T-helper 1 cell treated with Interleukin-12 subunit alpha and Interleukin-12 subunit beta and Interleukin-4 antibody, amounts not matched to agents 30 μg/mL and 1 μg/mL, for 36 hours (primary cell): ENCODE measurements at regions not wholly inside any gene's neighbourhood (a gene's known extent, or its start where the extent isn't known, plus 50 kb on each side); places are given as distances from the start of the nearest gene placed in this dataset.
"Not testable (repeated sequence)": the region's sequence is repeated elsewhere in the genome, so short reads cannot be mapped to it uniquely, and the experiment has no call there.

Experiments
- H3K27ac Mint-ChIP-seq: one replicate; pipeline ENCODE4 v1.8.0; 2021; ENCODE audit warnings: mild to moderate bottlenecking, mixed read lengths
- H3K27me3 Mint-ChIP-seq: one replicate; pipeline ENCODE4 v1.8.0; 2021; ENCODE audit warnings: low read depth, mixed read lengths
- H3K36me3 Mint-ChIP-seq: one replicate; pipeline ENCODE4 v1.8.0; 2021; ENCODE audit warnings: low read depth, mixed read lengths
- H3K4me1 Mint-ChIP-seq: one replicate; pipeline ENCODE4 v1.8.0; 2021; ENCODE audit warnings: low read depth, mixed read lengths
- H3K4me3 Mint-ChIP-seq: one replicate; pipeline ENCODE4 v1.8.0; 2021; ENCODE audit warnings: mild to moderate bottlenecking, moderate library complexity, mixed read lengths
- H3K9me3 Mint-ChIP-seq: one replicate; pipeline ENCODE4 v1.8.0; 2021; ENCODE audit warnings: mixed read lengths

DNA sequence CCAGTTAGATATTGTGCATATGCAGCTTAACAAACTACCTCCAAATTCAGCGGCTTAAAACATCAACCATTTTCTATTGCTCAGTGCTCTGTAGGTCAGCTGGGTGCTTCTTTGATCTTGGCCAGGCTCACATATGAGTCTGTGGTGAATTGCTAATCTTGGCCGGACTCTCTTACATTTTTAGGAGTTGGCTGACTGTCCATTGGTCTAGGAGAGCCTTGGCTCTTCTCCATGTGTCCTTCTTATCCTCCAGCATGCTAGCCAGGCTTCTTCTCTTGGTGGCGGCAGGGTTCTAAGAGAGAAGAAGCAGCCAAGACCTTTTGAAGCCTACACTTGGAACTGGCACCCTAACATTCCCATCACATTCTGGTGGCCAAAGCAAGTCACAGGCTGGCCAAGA is 174.3 kb upstream of the PWP1 start:
- H3K4me1 Mint-ChIP-seq: peaks cover 11% of the 10 kb centered on the region
- H3K36me3 Mint-ChIP-seq: no peaks in the 10 kb centered on the region
- no peak overlapping the region for H3K27ac Mint-ChIP-seq
- no peak overlapping the region for H3K4me3 Mint-ChIP-seq
- H3K9me3 Mint-ChIP-seq: no peaks in the 10 kb centered on the region
- H3K27me3 Mint-ChIP-seq: no peaks in the 10 kb centered on the region

DNA sequence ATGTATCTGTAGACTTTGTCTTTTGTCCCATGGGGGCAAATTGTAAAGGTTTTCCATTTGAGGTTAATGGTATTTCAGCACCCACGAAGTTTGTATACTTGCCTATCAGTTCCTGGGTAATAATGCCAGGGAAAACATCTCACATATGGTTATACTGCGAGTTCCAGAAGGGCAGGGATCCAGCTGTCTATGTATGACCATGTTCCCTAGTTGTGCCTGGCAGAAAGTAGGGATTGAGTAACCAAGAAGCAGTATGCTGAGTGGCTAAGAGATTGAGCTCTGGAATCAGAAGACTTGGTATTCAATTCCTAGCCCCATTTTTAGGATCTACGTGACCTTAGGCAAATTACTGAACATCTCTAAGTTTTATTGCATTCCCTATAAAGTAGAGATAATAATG is 173.2 kb upstream of the PWP1 start:
- H3K27me3 Mint-ChIP-seq: no peaks in the 10 kb centered on the region
- H3K4me1 Mint-ChIP-seq: peaks cover 11% of the 10 kb centered on the region
- no peaks in the 10 kb centered on the region for H3K36me3 Mint-ChIP-seq

DNA sequence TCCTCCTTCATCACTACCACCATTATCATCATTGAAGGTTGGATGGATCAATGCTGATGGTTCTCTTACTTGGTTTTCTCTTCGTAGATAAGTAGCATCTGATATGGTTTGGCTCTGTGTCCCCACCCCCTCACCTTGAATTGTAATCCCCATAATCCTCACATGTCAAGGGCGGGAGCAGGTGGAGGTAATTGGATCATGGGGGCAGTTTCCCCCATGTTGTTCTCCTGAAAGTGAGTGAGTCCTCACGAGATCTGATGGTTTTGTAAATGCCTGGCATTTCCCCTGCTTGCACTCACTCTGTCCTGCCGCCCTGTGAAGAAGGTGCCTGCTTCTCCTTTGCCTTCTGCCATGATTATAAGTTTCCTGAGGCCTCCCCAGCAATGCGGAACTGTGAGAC is 172.4 kb upstream of the PWP1 start:
- Mint-ChIP-seq H3K27ac (no peak overlapping the region), H3K4me1 (peaks cover 13% of the 10 kb centered on the region), H3K27me3 (no peaks in the 10 kb centered on the region)

More for the DNA sequence above, 173.2 kb upstream of the PWP1 start:
- no peak overlapping the region for H3K27ac Mint-ChIP-seq
- no peak overlapping the region for H3K4me3 Mint-ChIP-seq
- no peaks in the 10 kb centered on the region for H3K9me3 Mint-ChIP-seq

DNA sequence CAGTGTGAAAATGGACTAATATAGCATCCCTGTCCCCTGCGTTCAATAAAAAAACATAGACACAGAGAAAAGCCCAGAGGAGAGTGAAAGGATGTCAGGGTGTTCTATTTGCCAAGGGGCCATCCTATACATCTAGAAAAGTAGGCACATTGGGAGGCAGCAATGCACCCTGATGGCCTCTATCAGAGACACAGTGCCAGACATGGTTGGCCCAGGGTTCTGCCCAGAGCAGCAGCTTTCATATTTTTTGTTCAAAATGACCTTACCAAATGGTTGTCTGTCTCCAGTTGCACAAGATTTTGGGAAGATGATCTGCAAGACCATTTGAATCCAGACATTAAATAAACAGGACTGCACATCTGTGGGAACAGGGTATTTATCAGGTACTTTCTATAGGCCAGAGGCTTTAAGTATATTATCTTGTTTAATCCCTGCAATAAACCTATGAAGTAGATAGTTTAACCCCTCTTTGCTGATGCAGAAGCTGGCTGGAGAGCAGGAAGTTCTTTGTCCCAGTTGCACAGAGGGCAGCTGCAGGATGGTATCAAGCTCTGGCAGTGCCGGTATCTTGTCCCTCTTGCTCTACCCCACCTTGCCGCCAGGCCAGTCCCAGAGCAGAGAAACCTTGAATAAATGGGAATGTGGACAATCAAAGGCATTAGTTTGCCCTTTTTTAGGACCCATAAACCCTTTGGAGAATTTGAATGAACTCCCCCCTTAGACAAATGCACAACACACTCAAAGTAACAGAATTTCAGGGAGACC is 171.8 kb upstream of the PWP1 start:
- Mint-ChIP-seq H3K27ac (no peak overlapping the region), H3K4me1 (peaks cover 13% of the 10 kb centered on the region), H3K27me3 (no peaks in the 10 kb centered on the region), H3K9me3 (peaks cover under 1% of the 10 kb centered on the region), H3K36me3 (peaks cover 2% of the 10 kb centered on the region), H3K4me3 (no peak overlapping the region)

More for the DNA sequence above, 172.4 kb upstream of the PWP1 start:
- peaks cover 2% of the 10 kb centered on the region for H3K36me3 Mint-ChIP-seq
- H3K4me3 Mint-ChIP-seq: no peak overlapping the region
- no peaks in the 10 kb centered on the region for H3K9me3 Mint-ChIP-seq

DNA sequence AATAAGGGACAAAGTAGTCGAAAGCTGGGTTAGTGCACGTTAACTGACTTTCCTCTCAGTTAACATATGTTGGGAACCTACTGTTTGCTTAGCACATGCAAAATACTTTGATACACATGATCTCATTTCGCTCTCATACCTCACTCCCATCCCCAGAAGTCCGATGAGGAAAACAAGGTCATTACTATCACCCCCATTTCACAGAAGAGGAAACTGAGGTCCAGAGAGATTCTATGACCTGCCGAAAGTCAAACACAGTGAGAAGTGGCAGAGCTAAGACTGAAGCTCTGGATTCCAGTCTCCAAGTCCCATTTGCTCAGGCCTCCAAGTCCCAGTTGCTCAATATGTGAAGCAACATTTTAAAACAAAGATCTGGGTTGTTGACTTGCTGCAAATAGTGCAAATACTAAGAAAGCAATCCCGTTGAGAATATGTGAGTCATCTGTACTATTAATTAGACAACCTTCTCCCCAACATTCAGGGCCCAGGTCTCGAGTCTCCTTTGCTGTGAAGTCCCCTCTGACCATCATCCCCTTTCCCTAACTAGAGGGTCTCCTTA is 170.6 kb upstream of the PWP1 start:
- no peak overlapping the region for H3K4me3 Mint-ChIP-seq
- H3K9me3 Mint-ChIP-seq: peaks cover 9% of the 10 kb centered on the region
- H3K36me3 Mint-ChIP-seq: peaks cover 8% of the 10 kb centered on the region
- H3K27me3 Mint-ChIP-seq: no peaks in the 10 kb centered on the region
- H3K27ac Mint-ChIP-seq: no peak overlapping the region
- peaks cover 15% of the 10 kb centered on the region for H3K4me1 Mint-ChIP-seq

DNA sequence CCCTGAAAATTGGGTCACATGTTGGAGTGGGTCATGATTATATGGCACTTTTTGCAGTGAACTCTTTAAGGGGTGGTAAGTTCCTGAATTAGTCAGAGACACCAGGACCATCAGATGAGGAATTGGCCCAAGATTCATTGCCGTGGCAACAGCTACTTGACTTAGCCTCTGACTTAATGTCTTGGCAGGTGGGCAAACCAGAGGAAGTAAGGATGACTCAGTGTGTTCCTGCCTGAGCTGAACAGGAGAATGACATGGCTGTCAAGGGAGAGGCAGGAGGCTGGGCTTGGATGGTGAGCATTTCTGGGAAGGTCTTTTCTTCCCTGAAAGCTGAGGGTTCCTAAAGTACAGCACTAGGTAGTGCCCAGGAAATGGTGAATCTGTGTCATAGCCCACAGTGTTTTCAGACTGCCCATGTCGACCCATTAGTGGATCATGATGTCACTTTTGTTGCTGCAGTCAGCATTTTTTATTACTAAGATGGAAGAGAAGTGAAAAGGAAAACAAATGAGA is 170.1 kb upstream of the PWP1 start:
- peaks cover 9% of the 10 kb centered on the region for H3K9me3 Mint-ChIP-seq
- H3K27me3 Mint-ChIP-seq: no peaks in the 10 kb centered on the region
- H3K27ac Mint-ChIP-seq: peak overlapping the region; percentile 47
- H3K4me3 Mint-ChIP-seq: peak overlapping the region; percentile 21
- peaks cover 15% of the 10 kb centered on the region for H3K4me1 Mint-ChIP-seq
- H3K36me3 Mint-ChIP-seq: peaks cover 12% of the 10 kb centered on the region

DNA sequence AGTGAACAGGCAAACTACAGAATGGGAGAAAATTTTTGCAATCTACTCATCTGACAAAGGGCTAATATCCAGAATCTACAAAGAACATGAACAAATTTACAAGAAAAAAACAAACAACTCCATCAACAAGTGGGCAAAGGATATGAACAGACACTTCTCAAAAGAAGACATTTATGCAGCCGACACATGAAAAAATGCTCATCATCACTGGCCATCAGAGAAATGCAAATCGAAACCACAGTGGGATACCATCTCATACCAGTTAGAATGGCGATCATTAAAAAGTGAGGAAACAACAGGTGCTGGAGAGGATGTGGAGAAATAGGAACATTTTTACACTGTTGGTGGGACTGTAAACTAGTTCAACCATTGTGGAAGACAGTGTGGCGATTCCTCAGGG is 167.8 kb upstream of the PWP1 start:
- H3K4me3 Mint-ChIP-seq, H3K9me3 Mint-ChIP-seq, H3K27me3 Mint-ChIP-seq, H3K27ac Mint-ChIP-seq: not testable (repeated sequence)
- peaks cover 25% of the 10 kb centered on the region for H3K36me3 Mint-ChIP-seq
- peaks cover 15% of the 10 kb centered on the region for H3K4me1 Mint-ChIP-seq

DNA sequence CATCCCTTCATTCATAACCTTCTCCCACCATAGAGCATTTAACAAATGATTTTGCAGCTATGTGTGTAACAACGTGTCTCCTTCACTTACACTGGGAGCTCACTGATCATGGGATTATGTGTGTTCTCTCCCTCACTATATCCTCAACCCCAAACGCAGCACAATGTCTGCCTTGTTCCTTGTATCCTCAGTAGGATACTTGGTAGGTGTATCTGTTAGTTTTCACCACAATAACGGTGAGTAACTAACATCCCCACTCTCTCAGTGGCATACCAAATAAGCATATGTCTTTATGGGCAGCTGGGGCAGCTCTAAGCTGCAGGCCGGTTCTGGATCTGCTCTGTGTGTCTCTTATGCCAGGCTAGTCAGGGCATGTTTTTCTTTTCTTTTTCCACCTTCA is 166.7 kb upstream of the PWP1 start:
- Mint-ChIP-seq H3K4me1 (peaks cover 15% of the 10 kb centered on the region), H3K4me3 (no peak overlapping the region), H3K36me3 (peaks cover 25% of the 10 kb centered on the region), H3K27me3 (no peaks in the 10 kb centered on the region), H3K9me3 (peaks cover 9% of the 10 kb centered on the region), H3K27ac (no peak overlapping the region)

DNA sequence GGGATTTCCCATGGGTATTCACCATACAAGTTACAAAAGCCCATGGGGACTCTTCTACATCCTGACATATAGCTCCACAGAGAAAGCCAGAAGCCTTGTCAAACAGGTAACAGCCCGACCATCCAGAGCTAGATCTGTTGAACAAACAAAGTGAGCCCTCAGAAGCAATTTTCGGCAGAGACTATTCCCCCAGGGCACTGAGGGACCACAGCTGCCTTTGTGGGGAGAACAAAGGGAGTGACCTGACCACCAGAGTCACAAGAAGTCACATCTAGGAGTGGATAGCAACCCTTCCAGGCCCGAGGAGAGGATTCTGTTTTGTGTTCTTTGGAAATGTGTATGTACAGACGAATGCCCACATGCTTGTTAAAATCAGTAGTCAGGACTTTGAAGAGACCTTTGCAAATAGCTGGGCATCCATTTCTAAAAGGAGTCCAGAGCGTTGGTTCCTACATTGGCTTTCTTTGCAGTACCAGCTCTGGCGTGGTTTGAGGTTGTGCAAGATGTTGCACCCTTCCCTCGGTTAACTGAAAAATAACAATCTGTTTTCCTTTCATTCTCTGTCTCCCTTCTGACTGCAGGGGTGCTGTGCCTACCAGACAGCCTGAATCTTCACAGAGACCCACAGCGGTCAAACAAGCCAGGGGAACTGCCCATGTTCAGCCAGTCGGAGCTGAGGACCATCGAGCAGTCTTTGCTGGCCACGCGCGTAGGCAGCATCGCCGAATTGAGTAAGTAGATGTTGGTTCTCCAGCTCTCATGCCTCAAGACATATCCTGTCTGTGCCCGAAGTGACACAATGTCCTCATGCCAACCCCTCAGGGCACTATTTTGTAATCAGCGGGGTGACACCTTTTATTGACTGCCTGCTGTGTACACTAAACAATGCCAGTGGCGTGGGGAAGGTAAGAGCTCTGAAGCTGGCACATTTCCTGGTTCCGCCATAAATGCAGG is 165.4 kb upstream of the PWP1 start:
- H3K4me1 Mint-ChIP-seq: peaks cover 11% of the 10 kb centered on the region
- no peak overlapping the region for H3K4me3 Mint-ChIP-seq
- H3K27me3 Mint-ChIP-seq: no peaks in the 10 kb centered on the region
- H3K9me3 Mint-ChIP-seq: peaks cover 9% of the 10 kb centered on the region
- peaks cover 25% of the 10 kb centered on the region for H3K36me3 Mint-ChIP-seq
- no peak overlapping the region for H3K27ac Mint-ChIP-seq

DNA sequence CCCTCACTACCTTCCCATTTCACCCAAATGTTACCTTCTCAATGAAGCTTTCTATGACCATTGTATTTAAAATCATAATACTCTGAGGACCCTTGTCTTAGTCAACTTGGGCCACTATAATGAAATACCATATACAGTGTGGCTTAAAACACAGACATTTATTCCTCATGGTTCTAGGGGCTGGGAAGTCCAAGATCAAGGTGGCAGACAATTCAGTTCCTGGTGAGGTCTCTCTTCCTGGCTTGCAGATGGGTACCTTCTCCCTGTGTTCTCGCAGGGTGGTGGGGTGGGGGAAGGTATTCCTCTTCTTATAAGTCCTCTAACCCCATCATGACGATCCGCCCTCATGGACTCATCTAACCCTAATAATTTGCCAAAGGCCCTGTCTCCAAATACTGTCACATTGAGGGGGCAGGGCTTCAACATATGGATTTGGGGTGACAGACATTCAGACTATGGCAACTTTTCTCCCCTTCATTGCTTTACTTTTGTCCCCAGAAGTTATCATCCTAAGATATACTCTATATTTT is 163.7 kb upstream of the PWP1 start:
- Mint-ChIP-seq H3K27ac (no peak overlapping the region), H3K4me1 (peaks cover 4% of the 10 kb centered on the region), H3K4me3 (no peak overlapping the region), H3K27me3 (no peaks in the 10 kb centered on the region), H3K9me3 (peaks cover 9% of the 10 kb centered on the region), H3K36me3 (peaks cover 25% of the 10 kb centered on the region)

DNA sequence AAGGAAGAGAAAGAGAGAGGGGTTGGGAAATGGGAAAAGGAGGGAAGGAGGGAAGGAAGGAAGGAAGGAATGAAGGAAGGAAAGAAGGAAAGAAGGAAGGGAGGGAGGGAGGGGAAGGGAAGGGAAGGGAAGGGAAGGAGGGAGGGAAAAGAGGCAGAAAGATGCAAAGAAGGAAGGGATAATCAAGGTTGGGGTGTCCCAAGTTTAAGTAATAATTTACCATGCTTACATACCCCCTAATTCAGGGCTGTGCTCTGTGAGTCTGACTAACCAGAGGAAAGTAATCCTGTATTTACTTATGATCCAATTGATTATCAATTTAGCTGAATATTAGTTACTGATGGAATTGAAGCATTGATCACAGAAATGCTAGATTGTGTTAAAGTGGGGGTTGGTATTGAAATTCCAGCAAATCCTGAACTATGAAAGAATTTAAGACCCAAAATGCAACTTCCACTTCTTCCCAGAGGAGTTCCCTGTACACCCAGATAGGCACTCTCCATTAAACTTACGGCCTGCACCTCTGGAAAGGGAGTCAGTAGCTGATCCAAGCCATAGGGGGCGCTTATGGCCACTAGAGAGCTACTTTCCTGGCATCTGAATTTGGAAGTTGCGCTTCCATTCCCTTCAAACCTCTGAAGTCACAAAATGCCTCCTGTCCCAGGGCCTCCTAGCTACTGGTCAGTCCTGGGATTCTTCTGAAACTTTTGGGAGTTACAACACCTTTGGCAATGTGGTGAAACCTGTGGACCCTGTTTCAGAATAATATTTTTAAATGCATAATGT is 162.7 kb upstream of the PWP1 start:
- H3K27me3 Mint-ChIP-seq: no peaks in the 10 kb centered on the region
- H3K9me3 Mint-ChIP-seq: peaks cover 9% of the 10 kb centered on the region
- no peak overlapping the region for H3K27ac Mint-ChIP-seq
- H3K4me1 Mint-ChIP-seq: peaks cover 2% of the 10 kb centered on the region
- H3K36me3 Mint-ChIP-seq: peaks cover 23% of the 10 kb centered on the region
- no peak overlapping the region for H3K4me3 Mint-ChIP-seq

DNA sequence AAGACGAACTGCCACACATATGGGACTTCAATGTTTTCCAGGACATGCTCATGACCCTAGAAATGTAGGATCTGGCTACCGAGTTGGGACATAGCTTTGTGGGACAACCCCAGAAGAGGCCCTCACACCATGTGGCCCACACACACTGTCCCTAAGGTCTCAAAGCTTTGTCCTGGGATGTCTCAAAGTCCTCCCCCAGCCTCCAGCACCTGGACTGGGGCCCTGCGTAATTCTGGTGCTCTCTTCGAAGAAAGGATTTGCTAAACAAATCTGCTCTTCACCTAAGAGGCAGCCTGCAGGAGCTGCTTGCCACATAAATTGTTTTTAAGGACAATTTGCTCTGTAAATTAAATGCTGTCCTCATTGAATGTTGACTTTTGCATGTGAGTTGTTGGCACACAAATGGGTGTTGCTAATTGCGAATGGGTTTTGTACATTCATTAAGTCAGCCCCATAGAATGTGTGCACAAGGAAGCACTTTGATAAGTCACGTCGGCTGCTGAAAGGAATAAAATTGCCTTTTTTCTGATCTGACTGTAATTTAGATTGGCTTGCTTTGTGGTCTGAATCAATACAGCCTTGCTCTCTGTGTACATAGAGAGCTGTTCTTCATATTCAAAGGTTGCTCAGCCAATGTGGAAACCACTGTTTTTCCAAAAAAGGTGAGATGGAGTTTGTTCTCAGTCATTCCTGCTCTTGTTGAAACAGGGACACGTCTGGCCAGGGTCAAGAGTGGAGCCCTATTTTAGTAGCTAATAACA is 161.6 kb upstream of the PWP1 start:
- no peak overlapping the region for H3K27ac Mint-ChIP-seq
- H3K27me3 Mint-ChIP-seq: no peaks in the 10 kb centered on the region
- H3K36me3 Mint-ChIP-seq: peaks cover 23% of the 10 kb centered on the region
- peaks cover 7% of the 10 kb centered on the region for H3K9me3 Mint-ChIP-seq
- no peak overlapping the region for H3K4me3 Mint-ChIP-seq
- peaks cover 2% of the 10 kb centered on the region for H3K4me1 Mint-ChIP-seq

DNA sequence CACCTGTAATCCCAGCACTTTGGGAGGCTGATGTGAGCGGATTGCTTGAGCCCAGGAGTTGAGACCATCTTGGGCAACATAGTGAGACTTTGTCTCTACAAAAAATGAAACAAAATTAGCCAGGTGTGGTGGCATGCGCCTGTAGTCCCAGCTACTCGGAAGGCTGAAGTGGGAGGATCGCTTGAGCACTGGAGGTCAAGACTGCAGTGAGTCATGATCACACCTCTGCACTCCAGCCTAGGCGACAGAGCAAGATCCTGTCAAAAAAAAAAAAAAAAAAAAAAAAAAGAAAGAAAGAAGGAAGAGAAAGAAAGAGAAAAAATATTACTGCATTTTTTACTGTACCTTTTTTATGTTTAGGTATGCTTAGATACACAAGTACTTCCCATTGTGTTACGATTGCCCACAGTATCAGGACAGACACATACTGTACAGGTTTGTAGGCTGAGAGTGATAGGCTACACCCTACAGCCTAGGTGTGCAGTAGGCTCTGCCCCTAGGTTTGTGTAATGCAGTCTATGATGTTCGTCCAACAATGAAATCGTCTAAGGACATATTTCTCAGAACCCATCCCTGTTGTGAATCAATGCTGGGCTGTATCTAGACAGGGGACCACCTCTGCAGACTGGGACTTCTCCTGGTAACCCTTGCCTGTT is 160.4 kb upstream of the PWP1 start:
- no peak overlapping the region for H3K27ac Mint-ChIP-seq
- H3K36me3 Mint-ChIP-seq: peaks cover 16% of the 10 kb centered on the region
- H3K9me3 Mint-ChIP-seq: no peaks in the 10 kb centered on the region
- no peaks in the 10 kb centered on the region for H3K27me3 Mint-ChIP-seq
- no peaks in the 10 kb centered on the region for H3K4me1 Mint-ChIP-seq
- no peak overlapping the region for H3K4me3 Mint-ChIP-seq
